ENCODE measurements at regions not wholly inside any gene's neighbourhood (a gene's known extent, or its start where the extent isn't known, plus 50 kb on each side); places are given as distances from the start of the nearest gene placed in this dataset.
A peak's percentile ranks its signal among the peaks of the same experiment; 100 is the strongest.

GRCh38 chr19:32231691-32232090 lies 113.7 kb upstream of the ZNF507 start:
- DNase-seq, result no peak

GRCh38 chr19:32232449-32232848 lies 113.0 kb upstream of the ZNF507 start:
- DNase-seq, result no peak

- peak; percentile 6 for DNase-seq
These were observed 112.3 kb upstream of the ZNF507 start for GRCh38 chr19:32233091-32233490.

- no peak for DNase-seq
These were observed 111.5 kb upstream of the ZNF507 start for GRCh38 chr19:32233885-32234284.

- no peak for DNase-seq
These were observed 110.7 kb upstream of the ZNF507 start for GRCh38 chr19:32234663-32235217.

- peak; percentile 19 for DNase-seq
These were observed 107.3 kb upstream of the ZNF507 start for GRCh38 chr19:32238076-32238475.

GRCh38 chr19:32240316-32240715 lies 105.1 kb upstream of the ZNF507 start:
- no peak for DNase-seq

GRCh38 chr19:32241306-32241705 lies 104.1 kb upstream of the ZNF507 start:
- no peak for DNase-seq

GRCh38 chr19:32241932-32242710 lies 103.3 kb upstream of the ZNF507 start:
- DNase-seq, result no peak

- DNase-seq, result no peak
These were observed 99.4 kb upstream of the ZNF507 start for GRCh38 chr19:32246006-32246405.

- no peak for DNase-seq
These were observed 93.6 kb upstream of the ZNF507 start for GRCh38 chr19:32251634-32252332.

GRCh38 chr19:32252333-32252669 lies 93.1 kb upstream of the ZNF507 start:
- no peak for DNase-seq

GRCh38 chr19:32253683-32254508 lies 91.5 kb upstream of the ZNF507 start:
- DNase-seq, result no peak

- no peak for DNase-seq
These were observed 90.9 kb upstream of the ZNF507 start for GRCh38 chr19:32254509-32254890.

- DNase-seq, result no peak
These were observed 89.7 kb upstream of the ZNF507 start for GRCh38 chr19:32255536-32256295.

GRCh38 chr19:32256341-32256975 lies 89.0 kb upstream of the ZNF507 start:
- DNase-seq, result no peak

GRCh38 chr19:32257326-32258073 lies 87.9 kb upstream of the ZNF507 start:
- DNase-seq, result no peak

- no peak for DNase-seq
These were observed 87.2 kb upstream of the ZNF507 start for GRCh38 chr19:32258167-32258566.

GRCh38 chr19:32264568-32264967 lies 80.8 kb upstream of the ZNF507 start:
- no peak for DNase-seq

- DNase-seq, result no peak
These were observed 79.4 kb upstream of the ZNF507 start for GRCh38 chr19:32265995-32266394.

- no peak for DNase-seq
These were observed 79.0 kb upstream of the ZNF507 start for GRCh38 chr19:32266460-32266859.

Measured in RPMI8226 (cell line).